SU-DHL-6 (cell line): ENCODE measurements at regions not wholly inside any gene's neighbourhood (a gene's known extent, or its start where the extent isn't known, plus 50 kb on each side); places are given as distances from the start of the nearest gene placed in this dataset.
"Not testable (repeated sequence)": the region's sequence is repeated elsewhere in the genome, so short reads cannot be mapped to it uniquely, and the experiment has no call there.

ENCODE experiments used
- CTCF ChIP-seq: fragments of 200-600 bp; sonication (generic); IDR thresholded peaks from one replicate; pipeline ENCODE4 v1.5.1; 2017; ENCODE audit warnings: antibody characterized with exemption, mild to moderate bottlenecking, low read length, moderate library complexity; ENCODE audit not compliant: insufficient read depth, poor library complexity, severe bottlenecking
- EZH2phosphoT487 ChIP-seq: fragments of 200-600 bp; sonication (generic), shearing (Covaris generic); conservative IDR thresholded peaks from 2 replicates; pipeline ENCODE4 v1.6.1; 2018; ENCODE audit warnings: mild to moderate bottlenecking, antibody characterized with exemption, low read length, moderate library complexity, mixed read lengths

GRCh38 chr2:97405172-97405737 is 184.4 kb downstream of the ANKRD36B start:
- not testable (repeated sequence) for TF ChIP-seq CTCF, EZH2phosphoT487
